ENCODE measurements at regions not wholly inside any gene's neighbourhood (a gene's known extent, or its start where the extent isn't known, plus 50 kb on each side); places are given as distances from the start of the nearest gene placed in this dataset.

GRCh38 chr9:134227451-134228411 lies 63.4 kb upstream of the RNU6ATAC start (continued):
- TF ChIP-seq MTA3 (IDR thresholded peaks at IDR 0.05; ENCODE audit: borderline replicate concordance, low read length) (no peak), HDGF (IDR thresholded peaks at IDR 0.05) (no peak), ELK1 (IDR thresholded peaks at IDR 0.05; ENCODE audit: low read depth, low read length) (no peak), ATF3 (IDR thresholded peaks at IDR 0.05; ENCODE audit: borderline replicate concordance, extremely low read depth, low read depth, low read length) (no peak), REST (IDR thresholded peaks at IDR 0.05; ENCODE audit: low read depth, low read length) (no peak), NFXL1 (IDR thresholded peaks at IDR 0.05; ENCODE audit: borderline replicate concordance) (no peak)

Measured in GM12878 (cell line).